ENCODE measurements at regions not wholly inside any gene's neighbourhood (a gene's known extent, or its start where the extent isn't known, plus 50 kb on each side); places are given as distances from the start of the nearest gene placed in this dataset.

- peaks cover 3% of the 10 kb centered on the region for H3K4me1 Mint-ChIP-seq (ENCODE audit: low read depth)
- no peak overlapping the region for H3K4me3 Mint-ChIP-seq (ENCODE audit: low read depth)
- H3K9me3 Mint-ChIP-seq (ENCODE audit: low read depth): peaks cover 5% of the 10 kb centered on the region
- H3K27ac Mint-ChIP-seq: no peak overlapping the region
- no peak for DNase-seq (ENCODE audit: low spot score, unreplicated experiment)
- no peaks in the 10 kb centered on the region for H3K36me3 Mint-ChIP-seq (ENCODE audit: insufficient read depth)
- TF ChIP-seq, protein P1, sequence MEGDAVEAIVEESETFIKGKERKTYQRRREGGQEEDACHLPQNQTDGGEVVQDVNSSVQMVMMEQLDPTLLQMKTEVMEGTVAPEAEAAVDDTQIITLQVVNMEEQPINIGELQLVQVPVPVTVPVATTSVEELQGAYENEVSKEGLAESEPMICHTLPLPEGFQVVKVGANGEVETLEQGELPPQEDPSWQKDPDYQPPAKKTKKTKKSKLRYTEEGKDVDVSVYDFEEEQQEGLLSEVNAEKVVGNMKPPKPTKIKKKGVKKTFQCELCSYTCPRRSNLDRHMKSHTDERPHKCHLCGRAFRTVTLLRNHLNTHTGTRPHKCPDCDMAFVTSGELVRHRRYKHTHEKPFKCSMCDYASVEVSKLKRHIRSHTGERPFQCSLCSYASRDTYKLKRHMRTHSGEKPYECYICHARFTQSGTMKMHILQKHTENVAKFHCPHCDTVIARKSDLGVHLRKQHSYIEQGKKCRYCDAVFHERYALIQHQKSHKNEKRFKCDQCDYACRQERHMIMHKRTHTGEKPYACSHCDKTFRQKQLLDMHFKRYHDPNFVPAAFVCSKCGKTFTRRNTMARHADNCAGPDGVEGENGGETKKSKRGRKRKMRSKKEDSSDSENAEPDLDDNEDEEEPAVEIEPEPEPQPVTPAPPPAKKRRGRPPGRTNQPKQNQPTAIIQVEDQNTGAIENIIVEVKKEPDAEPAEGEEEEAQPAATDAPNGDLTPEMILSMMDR (IDR thresholded peaks at IDR 0.05; ENCODE audit: unreplicated experiment): no peak
- H3K27me3 Mint-ChIP-seq: peaks cover 9% of the 10 kb centered on the region
Observed at GRCh38 chr20:22833851-22834250, 201.3 kb upstream of the SSTR4 start.

GRCh38 chr20:22834651-22835256 is 200.4 kb upstream of the SSTR4 start:
- Mint-ChIP-seq H3K27me3 (peaks cover 6% of the 10 kb centered on the region), H3K4me3 (ENCODE audit: low read depth) (no peak overlapping the region), H3K27ac (no peak overlapping the region), H3K9me3 (ENCODE audit: low read depth) (peaks cover 5% of the 10 kb centered on the region), H3K4me1 (ENCODE audit: low read depth) (peaks cover 5% of the 10 kb centered on the region), H3K36me3 (ENCODE audit: insufficient read depth) (no peaks in the 10 kb centered on the region)
- no peak for DNase-seq (ENCODE audit: low spot score, unreplicated experiment)
- TF ChIP-seq, protein P1 (IDR thresholded peaks at IDR 0.05; ENCODE audit: unreplicated experiment): no peak

GRCh38 chr20:22836211-22836610 is 198.9 kb upstream of the SSTR4 start:
- Mint-ChIP-seq H3K36me3 (ENCODE audit: insufficient read depth) (no peaks in the 10 kb centered on the region), H3K27ac (no peak overlapping the region), H3K27me3 (peaks cover 6% of the 10 kb centered on the region), H3K4me1 (ENCODE audit: low read depth) (peaks cover 13% of the 10 kb centered on the region), H3K4me3 (ENCODE audit: low read depth) (no peak overlapping the region), H3K9me3 (ENCODE audit: low read depth) (peaks cover 4% of the 10 kb centered on the region)
- TF ChIP-seq, protein P1 (IDR thresholded peaks at IDR 0.05; ENCODE audit: unreplicated experiment): no peak
- no peak for DNase-seq (ENCODE audit: low spot score, unreplicated experiment)

DNA sequence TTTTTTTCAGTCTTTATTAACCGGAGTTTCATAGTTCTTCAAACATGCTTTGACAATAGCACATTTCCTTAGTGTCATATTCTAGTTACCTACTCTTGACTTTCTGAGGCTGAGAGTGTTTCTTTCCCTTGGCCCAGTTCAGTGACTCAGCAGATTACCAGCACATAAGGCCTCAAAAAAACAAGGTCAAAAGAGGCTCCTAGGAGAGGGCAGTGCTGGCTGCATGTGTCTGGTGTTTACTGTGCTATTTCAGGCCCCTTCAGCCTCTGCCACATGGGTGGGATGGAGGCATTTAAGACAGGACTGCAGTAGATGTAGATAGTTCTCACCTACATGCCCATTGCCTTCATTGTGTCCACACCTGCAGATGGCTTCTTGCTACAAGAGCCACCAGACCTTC is 198.2 kb upstream of the SSTR4 start:
- Mint-ChIP-seq H3K27me3 (peaks cover 6% of the 10 kb centered on the region), H3K4me1 (ENCODE audit: low read depth) (peaks cover 14% of the 10 kb centered on the region), H3K9me3 (ENCODE audit: low read depth) (no peaks in the 10 kb centered on the region), H3K4me3 (ENCODE audit: low read depth) (no peak overlapping the region), H3K36me3 (ENCODE audit: insufficient read depth) (no peaks in the 10 kb centered on the region), H3K27ac (peak overlapping the region; percentile 46)
- no peak for DNase-seq (ENCODE audit: low spot score, unreplicated experiment)
- TF ChIP-seq, protein P1 (IDR thresholded peaks at IDR 0.05; ENCODE audit: unreplicated experiment): no peak

GRCh38 chr20:22838001-22838400 is 197.1 kb upstream of the SSTR4 start:
- TF ChIP-seq, protein P1 (IDR thresholded peaks at IDR 0.05; ENCODE audit: unreplicated experiment): no peak
- no peak for DNase-seq (ENCODE audit: low spot score, unreplicated experiment)
- Mint-ChIP-seq H3K36me3 (ENCODE audit: insufficient read depth) (no peaks in the 10 kb centered on the region), H3K4me1 (ENCODE audit: low read depth) (peaks cover 16% of the 10 kb centered on the region), H3K4me3 (ENCODE audit: low read depth) (no peak overlapping the region), H3K9me3 (ENCODE audit: low read depth) (no peaks in the 10 kb centered on the region), H3K27me3 (peaks cover 13% of the 10 kb centered on the region), H3K27ac (no peak overlapping the region)
